Caco-2 (cell line): ENCODE measurements at regions not wholly inside any gene's neighbourhood (a gene's known extent, or its start where the extent isn't known, plus 50 kb on each side); places are given as distances from the start of the nearest gene placed in this dataset.

Source experiments
- BruUV-seq: library from RNA; stranded (reverse); fragments of 400-500 nt; replicated peaks from 2 replicates; lab custom pipeline; 2021; lab: Mats Ljungman, UMichigan
- CTCF ChIA-PET: fragments of 300-600 bp; sonication (Branson Sonifier 250); formaldehyde crosslinking; loops from one replicate; lab custom pipeline; 2022; ENCODE audit warnings: antibody characterized with exemption; lab: Charles Lee
- POLR2A ChIA-PET: fragments of 300-600 bp; sonication (Branson Sonifier 250); formaldehyde crosslinking; loops from one replicate; lab custom pipeline; 2022; ENCODE audit warnings: antibody characterized with exemption; lab: Charles Lee
- DNase-seq, 2 experiments: peaks; one replicate each; pipeline versions ENCODE4 v3.0.0 to v3.0.0-alpha.2; 2020 to 2022
- H3K27me3 ChIP-seq: replicated peaks from 2 replicates; pipeline ENCODE4 v1.6.0; 2011; ENCODE audit warnings: low read length; ENCODE audit not compliant: control insufficient read depth, insufficient read depth
- H3K36me3 ChIP-seq: 2 replicates; pipeline ENCODE4 v1.5.1; 2011; ENCODE audit warnings: low read length; ENCODE audit not compliant: control insufficient read depth, insufficient read depth
- H3K4me1 ChIP-seq: fragments of 250-450 bp; sonication (Bioruptor Pico); 2 replicates; pipeline ENCODE4 v1.5.1; 2020; ENCODE audit warnings: mild to moderate bottlenecking
- H3K4me3 ChIP-seq: 2 replicates; pipeline ENCODE4 v1.5.1; 2011; ENCODE audit warnings: low read depth, mild to moderate bottlenecking, control low read depth, low read length
- H3K9me3 ChIP-seq: fragments of 250-450 bp; sonication (Bioruptor Pico); 2 replicates; pipeline ENCODE4 v1.5.1; 2020; ENCODE audit warnings: mild to moderate bottlenecking, moderate library complexity
- H3K27ac Mint-ChIP-seq: one replicate; pipeline ENCODE4 v1.8.0; 2022; ENCODE audit warnings: mixed read lengths; ENCODE audit not compliant: unreplicated experiment
- H3K27me3 Mint-ChIP-seq: one replicate; pipeline ENCODE4 v1.8.0; 2022; ENCODE audit warnings: mixed read lengths; ENCODE audit not compliant: insufficient read depth, unreplicated experiment
- H3K36me3 Mint-ChIP-seq: one replicate; pipeline ENCODE4 v1.8.0; 2022; ENCODE audit warnings: mild to moderate bottlenecking, mixed read lengths; ENCODE audit not compliant: insufficient read depth, unreplicated experiment
- H3K4me1 Mint-ChIP-seq: one replicate; pipeline ENCODE4 v1.8.0; 2022; ENCODE audit warnings: low read depth, mixed read lengths; ENCODE audit not compliant: unreplicated experiment
- H3K4me3 Mint-ChIP-seq: one replicate; pipeline ENCODE4 v1.8.0; 2022; ENCODE audit warnings: mild to moderate bottlenecking, moderate library complexity, mixed read lengths; ENCODE audit not compliant: unreplicated experiment
- H3K9me3 Mint-ChIP-seq: one replicate; pipeline ENCODE4 v1.8.0; 2022; ENCODE audit warnings: mixed read lengths; ENCODE audit not compliant: unreplicated experiment
- intact Hi-C: fragments of 100-400 bp; cut with micrococcal nuclease; formaldehyde crosslinking; loops from one replicate; pipeline ENCODE4 v1.10.0; 2022; ENCODE audit not compliant: unreplicated experiment
- TF ChIP-seq, protein P1 (sequence below), 2 experiments: fragments of 200-600 bp in 1 of 2; IDR thresholded peaks; 1 replicate in 1 of 2; 2 replicates in 1 of 2; pipeline versions ENCODE4 v1.5.1 to v1.8.0; 2011 to 2022; ENCODE audit warnings: antibody characterized with exemption in 1 of 2, control low read depth in 1 of 2, inconsistent platforms in 1 of 2, low read depth in 1 of 2, low read length in 1 of 2, mild to moderate bottlenecking in 1 of 2, moderate library complexity in 1 of 2; ENCODE audit not compliant: insufficient read depth in 1 of 2, severe bottlenecking in 1 of 2, unreplicated experiment in 1 of 2

DNA sequence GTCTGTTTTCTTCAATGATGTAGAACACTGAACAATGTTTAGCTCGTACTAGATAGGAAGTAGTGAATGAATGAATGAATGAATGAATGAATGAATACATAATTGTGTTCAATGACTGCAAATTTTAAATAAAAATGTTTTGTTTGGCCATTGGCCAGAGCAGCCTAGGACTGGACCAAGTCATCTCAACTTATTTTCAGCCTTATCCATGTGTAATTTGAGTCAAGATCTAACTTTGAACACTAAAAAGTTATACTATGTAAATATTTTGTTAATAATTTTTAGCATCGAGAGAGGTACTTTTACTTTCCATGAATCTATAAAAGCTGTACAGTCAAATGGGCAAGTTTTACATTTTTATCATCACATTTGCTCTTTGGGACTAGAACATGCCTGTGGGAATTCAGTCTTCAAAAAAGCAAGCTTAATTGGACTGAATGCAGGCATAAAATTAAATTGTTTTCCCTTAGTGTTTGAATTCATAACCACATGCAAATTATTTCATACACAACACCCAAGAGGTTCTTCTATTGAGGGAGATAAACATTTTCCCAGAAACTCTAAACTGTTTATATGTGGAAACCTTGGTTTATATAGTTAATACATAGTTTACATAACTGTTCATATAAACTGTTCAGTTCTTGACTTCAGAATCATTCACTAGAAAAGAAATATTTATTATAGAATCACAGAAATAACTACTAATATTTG lies 222.1 kb upstream of the ANO3 start:
- no peak for DNase-seq
- Mint-ChIP-seq H3K27ac (no peak overlapping the region), H3K27me3 (peaks cover 2% of the 10 kb centered on the region), H3K9me3 (no peaks in the 10 kb centered on the region), H3K4me1 (no peaks in the 10 kb centered on the region), H3K4me3 (no peak overlapping the region), H3K36me3 (no peaks in the 10 kb centered on the region)
- ChIA-PET POLR2A (no interaction called here), CTCF (no interaction called here)
- intact Hi-C loops: no loop called here
- Histone ChIP-seq H3K4me3 (no peak overlapping the region), H3K36me3 (no peaks in the 10 kb centered on the region), H3K27me3 (no peaks in the 10 kb centered on the region), H3K4me1 (no peaks in the 10 kb centered on the region), H3K9me3 (no peaks in the 10 kb centered on the region)
- no TSS peak for BruUV-seq
- TF ChIP-seq, protein P1, sequence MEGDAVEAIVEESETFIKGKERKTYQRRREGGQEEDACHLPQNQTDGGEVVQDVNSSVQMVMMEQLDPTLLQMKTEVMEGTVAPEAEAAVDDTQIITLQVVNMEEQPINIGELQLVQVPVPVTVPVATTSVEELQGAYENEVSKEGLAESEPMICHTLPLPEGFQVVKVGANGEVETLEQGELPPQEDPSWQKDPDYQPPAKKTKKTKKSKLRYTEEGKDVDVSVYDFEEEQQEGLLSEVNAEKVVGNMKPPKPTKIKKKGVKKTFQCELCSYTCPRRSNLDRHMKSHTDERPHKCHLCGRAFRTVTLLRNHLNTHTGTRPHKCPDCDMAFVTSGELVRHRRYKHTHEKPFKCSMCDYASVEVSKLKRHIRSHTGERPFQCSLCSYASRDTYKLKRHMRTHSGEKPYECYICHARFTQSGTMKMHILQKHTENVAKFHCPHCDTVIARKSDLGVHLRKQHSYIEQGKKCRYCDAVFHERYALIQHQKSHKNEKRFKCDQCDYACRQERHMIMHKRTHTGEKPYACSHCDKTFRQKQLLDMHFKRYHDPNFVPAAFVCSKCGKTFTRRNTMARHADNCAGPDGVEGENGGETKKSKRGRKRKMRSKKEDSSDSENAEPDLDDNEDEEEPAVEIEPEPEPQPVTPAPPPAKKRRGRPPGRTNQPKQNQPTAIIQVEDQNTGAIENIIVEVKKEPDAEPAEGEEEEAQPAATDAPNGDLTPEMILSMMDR (IDR thresholded peaks at IDR 0.05; ENCODE audit: insufficient read depth in 1 of 2, low read depth in 1 of 2, low read length in 1 of 2, severe bottlenecking in 1 of 2, unreplicated experiment in 1 of 2): no peak

DNA sequence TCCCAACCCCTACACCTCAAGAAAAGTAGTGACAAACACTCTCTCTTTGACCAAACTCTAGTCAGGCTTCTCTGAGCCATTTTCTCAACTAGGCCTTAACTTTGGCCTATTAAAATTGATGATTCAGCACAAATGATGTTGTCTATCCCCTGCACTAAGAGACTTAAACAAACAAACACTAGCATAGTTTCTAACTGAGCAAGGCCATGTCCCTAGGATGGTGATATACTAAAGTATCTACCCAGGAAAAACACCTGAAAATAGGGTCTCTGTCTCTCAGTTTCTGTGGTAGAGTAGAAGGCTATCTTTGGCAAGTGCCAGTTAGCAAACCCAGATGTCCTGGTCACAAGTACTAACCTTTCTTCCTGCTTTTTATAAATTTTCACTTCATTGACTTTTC lies 219.7 kb upstream of the ANO3 start:
- H3K4me1 ChIP-seq: no peaks in the 10 kb centered on the region
- no peaks in the 10 kb centered on the region for H3K9me3 ChIP-seq
- Mint-ChIP-seq H3K27ac (no peak overlapping the region), H3K27me3 (peaks cover 2% of the 10 kb centered on the region), H3K4me1 (no peaks in the 10 kb centered on the region), H3K9me3 (no peaks in the 10 kb centered on the region), H3K4me3 (no peak overlapping the region), H3K36me3 (no peaks in the 10 kb centered on the region)
- no peak overlapping the region for H3K4me3 ChIP-seq
- CTCF ChIA-PET: no interaction called here
- TF ChIP-seq, protein P1 (IDR thresholded peaks at IDR 0.05; ENCODE audit: insufficient read depth in 1 of 2, low read depth in 1 of 2, low read length in 1 of 2, severe bottlenecking in 1 of 2, unreplicated experiment in 1 of 2): no peak
- intact Hi-C loops: no loop called here
- POLR2A ChIA-PET: no interaction called here
- H3K36me3 ChIP-seq: no peaks in the 10 kb centered on the region
- BruUV-seq: no TSS peak
- H3K27me3 ChIP-seq: no peaks in the 10 kb centered on the region
- no peak for DNase-seq

DNA sequence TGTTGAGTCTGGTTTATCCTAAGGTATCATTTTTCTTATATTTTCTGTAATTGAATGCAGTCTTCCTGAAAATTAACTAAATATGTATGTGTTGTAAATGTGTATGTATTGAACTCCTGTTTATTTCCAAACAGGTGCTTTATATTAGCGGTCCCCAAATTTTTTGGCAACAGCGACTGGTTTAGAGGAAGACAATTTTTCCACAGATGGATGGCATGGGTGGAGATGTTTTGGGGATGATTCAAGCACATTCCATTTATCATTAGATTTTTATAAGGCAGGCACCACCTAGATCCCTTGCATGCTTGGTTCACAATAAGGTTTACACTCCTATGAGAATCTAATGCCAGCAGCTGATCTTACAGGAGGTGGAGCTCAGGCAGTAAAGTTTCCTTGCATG lies 210.5 kb upstream of the ANO3 start:
- H3K4me3 Mint-ChIP-seq: no peak overlapping the region
- no peak overlapping the region for H3K27ac Mint-ChIP-seq
- Histone ChIP-seq H3K4me1 (no peaks in the 10 kb centered on the region), H3K4me3 (no peak overlapping the region), H3K27me3 (no peaks in the 10 kb centered on the region), H3K9me3 (no peaks in the 10 kb centered on the region), H3K36me3 (no peaks in the 10 kb centered on the region)
- no peaks in the 10 kb centered on the region for H3K4me1 Mint-ChIP-seq
- no TSS peak for BruUV-seq
- no peak for DNase-seq
- ChIA-PET POLR2A (no interaction called here), CTCF (no interaction called here)
- intact Hi-C loops: no loop called here
- no peaks in the 10 kb centered on the region for H3K9me3 Mint-ChIP-seq
- peaks cover 2% of the 10 kb centered on the region for H3K27me3 Mint-ChIP-seq
- TF ChIP-seq, protein P1 (IDR thresholded peaks at IDR 0.05; ENCODE audit: insufficient read depth in 1 of 2, low read depth in 1 of 2, low read length in 1 of 2, severe bottlenecking in 1 of 2, unreplicated experiment in 1 of 2): no peak
- H3K36me3 Mint-ChIP-seq: no peaks in the 10 kb centered on the region
